ENCODE measurements at regions not wholly inside any gene's neighbourhood (a gene's known extent, or its start where the extent isn't known, plus 50 kb on each side); places are given as distances from the start of the nearest gene placed in this dataset.
"Not testable (repeated sequence)": the region's sequence is repeated elsewhere in the genome, so short reads cannot be mapped to it uniquely, and the experiment has no call there.

DNA sequence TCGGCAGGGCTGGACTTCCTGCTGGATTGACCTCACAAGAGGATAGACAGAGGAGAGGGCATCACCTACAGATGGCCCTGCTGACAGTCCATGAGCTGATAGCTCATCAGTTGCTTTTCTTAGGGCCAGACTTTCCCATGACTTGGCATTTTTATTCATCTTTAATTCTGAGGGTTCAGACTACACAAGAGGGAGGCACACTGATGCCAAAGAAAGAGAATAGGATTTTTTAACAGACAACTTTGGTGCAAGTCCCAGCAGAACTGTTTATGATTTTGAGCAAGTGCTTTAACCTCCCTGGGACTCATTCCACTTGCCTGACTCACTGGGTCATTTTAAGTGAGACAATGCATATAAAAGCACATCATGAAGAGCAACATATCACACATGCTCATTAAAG, 299.2 kb downstream of the INSIG2 start:
- DNase-seq (ENCODE audit: low spot score) = no peak

DNA sequence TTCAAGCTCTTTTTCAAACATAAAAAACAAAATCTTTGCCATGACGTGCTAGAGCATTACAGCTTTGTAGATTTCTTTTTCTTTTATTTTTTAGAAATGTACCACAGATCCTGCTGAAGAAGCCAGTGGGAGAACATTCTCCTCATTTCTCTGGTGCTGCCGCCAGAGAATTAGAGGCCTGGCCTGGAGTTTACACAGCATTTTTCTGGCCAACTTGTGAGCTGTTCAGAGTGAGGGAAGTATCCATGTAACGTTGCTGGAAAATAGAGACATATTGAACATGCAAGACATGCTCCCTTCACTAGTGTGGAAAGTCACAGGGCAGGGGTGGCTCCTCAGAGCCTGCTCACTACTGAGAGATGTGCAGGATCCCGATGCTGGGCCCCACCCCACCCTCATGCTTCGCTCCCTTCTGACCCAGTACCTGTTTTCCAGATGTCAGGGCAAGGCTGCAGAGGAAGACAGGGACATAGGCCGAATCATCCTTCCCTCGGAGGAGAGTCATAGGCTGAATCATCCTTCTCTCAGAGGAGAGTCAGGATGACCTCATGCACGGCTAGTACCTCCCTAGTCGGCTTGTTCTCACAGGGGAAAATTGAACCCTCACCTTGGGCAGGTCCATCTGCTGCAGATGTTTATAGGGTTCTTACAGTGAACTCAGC, 298.5 kb downstream of the INSIG2 start:
- peak; percentile 57 for DNase-seq (ENCODE audit: low spot score)

DNA sequence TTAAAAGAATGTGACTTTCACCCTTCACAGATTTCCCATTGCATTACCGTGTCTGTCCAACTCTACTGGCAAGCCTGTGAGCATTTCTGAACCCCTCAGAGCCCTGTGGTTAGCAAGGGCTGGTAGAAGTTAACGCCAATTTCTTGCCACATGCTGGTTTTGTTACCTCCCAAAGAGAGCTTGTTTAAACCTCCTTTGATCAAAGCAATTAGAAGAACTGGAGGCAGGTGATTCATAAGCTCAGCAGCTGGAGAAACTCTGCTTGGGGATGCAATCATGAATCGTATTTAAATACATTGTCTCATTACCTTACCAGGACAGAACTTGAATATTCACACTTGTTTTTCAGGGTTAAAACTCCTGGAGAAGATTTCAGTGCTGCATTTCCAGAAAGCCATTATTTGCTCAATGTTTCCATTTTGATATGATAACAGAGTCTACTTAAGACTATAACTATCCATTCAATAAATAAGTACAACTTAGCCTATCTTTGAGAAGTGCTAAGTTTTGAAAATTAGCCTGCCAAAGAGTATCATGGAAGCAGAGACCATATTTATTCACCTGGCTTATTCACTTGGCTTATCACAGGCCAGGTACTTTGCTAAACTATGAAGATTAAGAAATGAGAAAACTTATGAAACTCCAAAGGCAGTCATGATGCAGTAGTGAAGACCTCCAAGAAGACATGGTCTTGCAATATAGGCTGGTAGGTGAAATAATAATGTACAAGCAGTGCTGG, 292.8 kb downstream of the INSIG2 start:
- DNase-seq (ENCODE audit: low spot score) = no peak

DNA sequence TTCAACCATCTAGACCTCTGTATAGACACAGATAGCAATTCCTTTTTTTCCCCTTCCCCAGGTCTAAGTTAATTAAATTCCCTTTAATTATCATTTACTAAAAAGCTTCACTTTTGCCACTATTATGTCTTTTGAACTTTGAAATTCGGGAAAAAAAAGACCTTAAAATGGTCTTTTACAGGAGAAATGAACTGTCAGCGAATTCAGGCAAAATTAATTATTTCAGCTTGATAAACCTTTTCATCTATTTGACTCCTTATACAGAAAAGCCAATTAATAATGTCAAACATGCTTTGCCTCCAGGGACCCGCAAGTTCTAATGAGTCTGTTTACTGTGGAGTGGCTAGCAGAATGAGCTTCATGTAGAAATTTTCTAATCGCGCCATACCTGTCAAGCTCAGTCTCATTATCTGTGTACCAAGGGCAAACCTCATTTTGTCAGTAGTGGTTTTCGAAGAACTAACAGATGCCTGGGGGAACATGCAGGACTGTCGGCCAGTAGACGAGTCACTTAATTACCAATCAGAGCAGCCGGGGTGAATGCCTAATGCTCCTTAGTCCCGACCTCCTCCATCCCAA, 287.7 kb downstream of the INSIG2 start:
- no peak for DNase-seq (ENCODE audit: low spot score)

DNA sequence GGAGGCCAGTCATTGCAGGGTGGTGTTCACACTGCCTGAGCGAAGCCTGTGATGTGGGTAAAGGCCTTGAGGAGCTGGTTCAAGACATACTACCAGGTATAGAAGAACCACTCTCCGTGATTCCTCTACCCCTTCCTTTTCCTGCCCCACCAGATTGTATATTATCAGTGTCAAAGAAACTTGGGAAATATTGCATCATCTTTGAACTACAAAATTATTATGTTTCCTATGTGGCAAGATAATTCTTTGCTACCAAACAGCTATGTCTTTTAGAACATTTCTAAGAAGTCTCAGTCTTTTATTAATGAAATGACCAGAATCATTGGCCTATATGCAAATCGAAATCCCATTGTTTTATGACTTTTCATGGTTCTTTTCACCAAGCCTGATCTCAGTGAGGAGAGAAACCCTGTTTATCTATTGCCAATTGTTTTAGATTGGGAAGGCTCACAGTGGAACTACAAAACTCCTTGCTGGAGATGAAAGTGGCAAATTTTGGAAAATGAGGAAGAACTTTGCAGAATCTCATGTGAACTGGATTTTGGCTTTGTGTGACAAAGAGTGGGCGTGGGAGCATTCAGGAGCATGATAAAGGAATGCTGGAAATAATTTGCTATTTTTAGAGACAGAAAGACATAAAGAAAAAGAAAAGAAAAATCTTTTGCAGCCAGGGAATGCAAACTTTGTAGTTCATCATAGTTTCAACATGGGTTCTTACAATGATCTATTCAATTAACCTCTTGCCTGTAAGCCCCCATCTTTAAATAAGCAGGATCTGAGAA, 286.9 kb downstream of the INSIG2 start:
- no peak for DNase-seq (ENCODE audit: low spot score)

DNA sequence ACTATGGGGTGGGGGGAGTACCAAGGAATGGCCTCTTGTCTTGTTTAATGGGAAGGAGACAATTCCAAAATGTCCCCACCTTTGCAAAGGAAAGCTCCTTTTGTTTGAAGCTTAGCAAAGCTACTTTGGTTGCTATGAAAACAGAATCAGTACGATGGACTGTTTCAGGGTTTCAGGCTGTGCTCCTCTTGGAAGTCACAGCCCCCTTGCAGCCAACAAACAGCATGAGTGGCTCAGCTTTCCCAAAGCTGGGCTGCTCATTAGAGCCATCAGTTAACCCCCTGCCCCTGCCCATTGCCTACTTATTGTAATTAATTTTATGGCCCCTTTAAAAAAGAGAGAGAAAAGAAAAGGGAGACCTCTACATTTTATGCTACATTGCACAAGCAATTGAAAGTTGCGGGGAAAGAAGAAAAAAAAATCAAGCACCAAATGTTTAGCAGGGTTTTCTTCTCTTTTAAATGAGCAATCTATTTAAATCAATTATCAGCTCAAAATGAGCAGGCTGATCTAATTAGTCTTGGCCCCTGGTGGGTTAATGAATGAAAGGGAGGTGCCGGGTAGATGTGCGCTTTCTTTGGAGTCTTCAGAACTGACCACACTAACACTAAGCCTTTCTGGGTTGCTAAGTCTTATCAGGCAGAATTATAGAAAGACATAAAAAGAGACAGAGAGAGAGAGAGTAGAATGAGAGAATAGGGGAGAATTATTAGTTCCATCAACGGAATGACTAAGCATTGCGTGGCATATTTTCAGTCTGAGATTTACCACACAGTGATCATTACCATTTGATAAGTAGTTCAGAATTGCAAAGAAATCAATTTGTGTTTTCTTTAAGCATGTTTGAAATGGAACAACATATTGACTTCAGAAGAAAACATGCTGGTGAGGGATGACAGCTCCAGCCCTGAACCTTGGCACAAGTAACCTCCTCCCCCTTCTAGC, 284.9 kb downstream of the INSIG2 start:
- no peak for DNase-seq (ENCODE audit: low spot score)

DNA sequence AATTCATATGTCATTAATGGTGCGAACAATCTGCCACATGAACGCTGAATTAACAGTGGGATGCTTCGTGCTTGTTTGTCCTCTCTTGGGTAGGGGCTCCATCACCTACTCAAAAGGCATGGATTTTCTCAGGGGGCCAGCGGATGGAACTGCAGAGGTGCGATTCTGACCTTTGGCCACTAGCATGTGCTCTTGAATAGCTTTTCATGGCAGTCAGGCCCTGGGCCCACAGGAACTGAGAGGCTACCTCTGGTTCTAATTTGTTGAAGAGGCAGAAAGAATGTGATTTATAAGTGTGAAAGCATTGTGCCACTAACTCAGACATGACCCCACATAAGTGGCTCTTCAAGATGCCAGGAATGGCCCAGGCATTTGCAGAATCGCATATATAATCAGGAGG, 283.2 kb downstream of the INSIG2 start:
- peak; percentile 38 for DNase-seq (ENCODE audit: low spot score)

DNA sequence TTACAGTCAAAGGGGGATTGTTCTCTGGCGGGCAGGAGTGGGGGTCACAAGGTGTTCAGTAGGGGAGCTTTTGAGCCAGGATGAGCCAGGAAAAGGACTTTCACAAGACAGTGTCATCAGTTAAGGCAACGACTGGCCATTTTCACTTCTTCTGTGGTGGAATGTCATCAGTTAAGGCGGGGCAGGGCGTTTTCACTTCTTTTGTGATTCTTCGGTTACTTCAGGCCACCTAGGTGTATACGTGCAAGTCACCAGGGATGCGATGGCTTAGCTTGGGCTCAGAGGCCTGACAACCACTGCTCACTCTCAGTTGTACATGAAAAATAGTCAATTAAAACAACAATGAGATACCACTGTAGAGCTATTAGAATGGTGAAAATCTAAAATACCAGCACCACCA, 281.2 kb downstream of the INSIG2 start:
- not testable (repeated sequence) for DNase-seq (ENCODE audit: low spot score)

DNA sequence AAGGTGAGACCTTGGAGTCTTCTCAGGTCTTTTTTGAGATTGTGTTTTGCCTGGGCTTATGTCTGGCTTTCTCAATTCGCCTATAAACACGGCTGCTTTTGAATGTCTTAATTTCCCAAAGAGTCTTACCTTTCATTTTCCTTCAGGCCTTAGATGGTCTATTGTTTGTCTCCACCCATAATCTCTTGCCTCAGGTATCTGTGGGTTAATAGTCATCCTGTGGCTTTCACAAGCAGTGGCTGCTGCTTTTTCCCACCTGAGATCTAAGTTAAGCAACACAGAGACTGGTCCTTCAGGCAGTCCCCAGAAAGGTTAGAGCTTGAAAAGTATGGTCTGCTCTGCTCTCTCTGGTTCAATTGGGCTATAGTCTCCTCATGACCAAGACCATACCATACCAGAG, 275.3 kb downstream of the INSIG2 start:
- no peak for DNase-seq (ENCODE audit: low spot score)

DNA sequence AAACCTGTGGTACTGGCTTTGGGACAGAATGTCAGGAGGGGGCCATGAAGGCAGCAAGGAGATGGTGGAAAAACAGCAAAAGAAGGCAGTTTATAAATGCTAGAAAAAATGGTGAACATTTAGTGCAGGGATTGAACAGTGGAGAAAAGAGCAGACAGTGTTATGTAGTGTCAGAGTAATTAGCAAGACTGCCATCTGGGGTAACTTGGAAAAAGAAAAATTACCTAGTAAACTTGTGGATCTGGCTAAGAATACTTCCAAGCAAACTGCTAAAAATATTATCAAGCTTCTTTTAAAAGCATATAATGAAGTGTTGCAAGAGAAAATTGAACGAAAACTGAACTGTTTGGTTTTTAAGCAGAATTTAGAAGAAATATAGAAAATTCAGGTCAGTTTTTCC, 267.8 kb downstream of the INSIG2 start:
- no peak for DNase-seq (ENCODE audit: low spot score)

DNA sequence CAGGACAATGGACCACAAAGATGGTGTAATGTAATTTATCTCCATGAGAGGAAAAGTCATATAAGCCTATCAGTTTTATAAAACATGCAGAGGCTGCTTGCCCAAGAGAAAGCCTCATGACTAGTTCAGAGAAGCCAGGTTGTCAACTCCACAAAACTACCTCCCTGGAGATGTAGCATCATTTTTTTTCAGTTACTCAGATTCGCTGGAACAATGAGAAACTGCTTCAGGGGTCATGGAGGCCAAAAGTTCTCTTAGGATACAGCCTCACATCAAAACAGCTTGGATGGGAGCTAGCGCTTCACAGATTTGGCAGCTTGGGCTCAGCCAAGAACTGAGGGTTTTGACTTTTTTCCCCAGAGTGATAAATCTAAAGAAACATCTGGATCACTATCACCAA, 263.5 kb downstream of the INSIG2 start:
- no peak for DNase-seq (ENCODE audit: low spot score)

DNA sequence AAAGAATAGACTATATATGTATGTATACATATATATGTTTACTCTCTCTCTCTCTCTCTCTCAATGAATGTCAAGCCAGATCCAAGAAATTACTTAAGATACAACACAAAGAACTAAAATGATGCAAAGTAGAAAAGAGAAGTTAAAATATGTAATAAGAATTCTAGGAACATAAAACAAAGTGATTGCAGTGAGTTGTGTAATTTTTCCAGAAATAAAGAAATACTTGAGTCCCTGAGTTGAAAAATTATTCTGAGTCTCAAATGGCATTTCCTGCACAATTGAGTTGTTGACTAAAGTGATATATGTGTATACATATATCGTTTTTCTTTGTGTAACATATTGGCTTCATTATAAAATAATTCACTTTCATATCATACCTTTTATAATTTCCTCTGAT, 262.4 kb downstream of the INSIG2 start:
- DNase-seq (ENCODE audit: low spot score) = no peak

DNA sequence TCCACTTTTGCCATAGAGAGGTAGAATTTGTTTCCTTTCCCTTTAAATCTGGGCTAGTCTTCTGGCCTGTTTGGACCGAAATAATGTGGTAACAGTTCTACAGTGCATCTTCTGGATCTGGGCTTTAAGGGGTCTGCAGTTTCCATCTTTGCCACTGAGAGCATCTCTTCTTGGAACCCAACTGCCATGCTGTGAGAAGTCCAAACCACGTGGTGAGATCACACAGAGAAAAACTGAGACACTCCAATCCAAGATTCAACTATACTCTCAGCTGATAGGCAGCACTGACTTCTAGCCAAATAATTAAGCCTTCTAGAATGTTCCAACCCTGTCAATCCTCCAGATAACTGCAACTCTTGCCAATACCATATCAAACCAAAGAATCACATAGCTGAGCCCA, 261.1 kb downstream of the INSIG2 start:
- no peak for DNase-seq (ENCODE audit: low spot score)

DNA sequence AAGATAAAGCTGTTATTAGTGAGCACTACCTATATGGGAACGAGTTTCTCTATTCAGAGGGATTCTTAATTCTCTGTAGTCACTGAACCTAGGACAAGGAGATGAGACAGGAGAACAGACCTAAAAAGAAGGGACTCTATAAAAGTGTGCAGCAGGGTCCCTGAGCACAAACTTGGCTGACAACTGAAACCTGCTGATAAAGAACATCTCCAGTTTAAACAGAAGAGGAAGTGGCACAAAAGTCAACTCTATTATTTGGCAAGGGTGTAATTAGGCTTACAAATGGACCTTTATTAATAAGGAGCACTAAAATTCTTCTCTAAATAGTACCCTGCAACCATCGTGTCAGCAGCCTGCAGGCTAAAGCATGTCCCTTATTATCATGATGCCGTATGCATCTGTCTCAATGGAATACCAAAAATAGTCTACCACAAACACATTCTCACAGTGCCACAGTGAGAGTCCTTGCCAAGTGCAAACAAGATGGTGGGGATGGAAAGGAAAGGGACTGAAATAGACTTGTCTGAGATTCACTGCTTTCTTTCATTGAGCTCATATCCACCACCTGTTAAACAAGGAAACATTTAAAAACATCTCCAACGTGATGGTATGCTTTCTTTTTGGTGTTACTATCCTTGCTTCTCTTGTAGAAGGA, 260.2 kb downstream of the INSIG2 start:
- DNase-seq (ENCODE audit: low spot score) = no peak

DNA sequence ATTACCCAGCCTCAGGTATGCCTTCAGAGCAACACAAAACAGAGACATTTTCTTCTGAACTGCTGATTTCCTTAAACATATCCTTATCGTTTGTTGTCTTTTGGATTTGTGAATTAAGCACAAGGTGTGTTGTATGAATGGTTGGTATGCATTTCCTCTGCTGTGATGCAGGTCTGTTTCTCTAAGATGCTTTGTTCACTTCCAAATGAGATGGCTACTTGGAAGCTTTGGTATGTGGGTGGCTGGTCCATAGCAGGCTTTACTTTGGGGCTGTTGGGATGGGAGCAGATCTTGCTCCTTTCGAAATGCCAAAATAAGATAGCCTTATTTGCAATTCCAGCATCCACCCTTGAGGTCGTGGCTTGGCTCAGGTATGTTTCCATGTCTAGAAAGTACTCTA, 257.2 kb downstream of the INSIG2 start:
- DNase-seq (ENCODE audit: low spot score) = no peak

DNA sequence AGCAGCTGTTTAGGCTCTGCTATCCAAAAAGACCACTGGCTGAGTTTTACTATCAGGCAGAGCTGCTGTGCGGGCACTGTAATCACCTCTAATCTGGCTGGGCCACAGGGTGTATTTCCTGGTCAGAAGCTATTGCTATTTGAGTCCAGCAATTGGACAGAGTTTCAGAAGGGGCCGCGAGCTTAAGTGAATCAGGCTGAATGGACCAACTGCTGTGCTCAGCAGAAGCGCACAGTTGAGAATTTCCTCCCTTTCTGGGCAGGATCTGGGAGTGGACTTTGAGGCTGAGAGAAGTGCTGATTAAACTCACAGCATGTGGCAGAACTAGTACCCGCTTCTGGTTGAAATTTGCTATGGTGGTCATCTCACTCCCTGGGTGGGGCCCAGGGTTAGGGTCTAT, 251.8 kb downstream of the INSIG2 start:
- DNase-seq (ENCODE audit: low spot score) = no peak

DNA sequence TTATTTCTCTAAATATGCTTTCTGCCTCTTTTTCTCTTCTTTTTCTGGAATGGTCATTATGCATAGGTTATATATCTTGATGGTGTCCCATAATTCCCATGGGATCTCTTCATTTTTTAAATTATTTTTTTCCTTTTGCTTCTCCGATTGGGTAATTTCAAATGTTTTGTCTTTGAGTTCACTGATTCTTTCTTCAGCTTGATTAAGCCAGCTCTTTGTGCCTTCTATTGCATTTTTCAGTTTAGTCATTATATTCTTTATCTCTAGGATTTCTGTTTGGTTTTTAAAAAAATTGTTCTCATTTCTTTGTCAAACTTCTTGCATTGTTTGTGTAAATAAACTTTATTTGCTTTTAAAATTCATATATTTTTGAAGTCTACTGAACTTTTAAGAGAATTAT, 251.1 kb downstream of the INSIG2 start:
- no peak for DNase-seq (ENCODE audit: low spot score)

DNA sequence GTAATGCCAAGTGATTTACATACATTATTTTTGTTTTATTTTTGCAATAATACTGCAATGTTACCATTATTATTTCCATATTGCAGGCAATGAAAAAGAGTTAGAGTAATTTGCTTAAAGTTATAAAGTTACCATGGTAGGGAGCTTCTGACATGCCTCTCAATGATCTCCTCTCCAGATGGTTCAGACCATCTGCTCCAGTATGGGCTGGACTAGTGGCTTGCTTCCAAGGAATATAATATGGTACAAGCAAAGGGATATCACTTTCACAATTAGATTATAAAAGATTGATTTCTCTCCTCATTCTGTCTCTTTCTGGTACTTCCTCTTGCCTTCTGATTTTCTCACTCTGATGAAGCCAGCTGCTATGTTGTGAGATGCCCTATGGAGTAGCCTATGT, 245.4 kb downstream of the INSIG2 start:
- DNase-seq (ENCODE audit: low spot score) = no peak

DNA sequence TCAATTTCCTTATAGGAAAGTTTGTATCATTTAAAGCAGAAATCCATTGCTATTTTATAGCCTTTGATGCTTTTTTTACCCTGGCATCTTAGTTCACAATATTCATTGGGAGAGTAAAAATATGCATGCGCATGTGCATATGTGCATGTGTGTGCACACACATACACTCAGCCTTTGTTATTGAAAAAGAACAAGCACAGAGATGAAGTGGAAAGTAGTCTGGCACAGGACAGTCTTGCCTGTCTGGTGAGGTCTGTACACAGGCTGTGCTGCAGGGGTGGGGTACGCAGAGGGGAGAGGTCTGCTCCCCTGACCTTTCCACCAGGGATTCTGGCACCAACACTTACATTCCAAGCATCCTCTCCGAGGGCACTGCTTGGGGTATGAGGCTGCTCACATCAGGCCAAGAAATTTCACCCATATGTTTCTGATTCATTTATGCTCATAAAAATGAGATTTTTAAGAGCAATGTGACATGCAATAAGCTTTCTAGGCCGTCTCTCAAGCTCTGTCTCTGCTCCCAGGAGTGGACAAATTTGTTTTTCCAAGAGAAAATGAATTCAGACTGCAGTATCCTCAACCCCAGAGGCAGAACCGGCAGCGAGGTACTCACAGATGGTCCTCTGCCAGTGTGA, 237.2 kb downstream of the INSIG2 start:
- no peak for DNase-seq (ENCODE audit: low spot score)

DNA sequence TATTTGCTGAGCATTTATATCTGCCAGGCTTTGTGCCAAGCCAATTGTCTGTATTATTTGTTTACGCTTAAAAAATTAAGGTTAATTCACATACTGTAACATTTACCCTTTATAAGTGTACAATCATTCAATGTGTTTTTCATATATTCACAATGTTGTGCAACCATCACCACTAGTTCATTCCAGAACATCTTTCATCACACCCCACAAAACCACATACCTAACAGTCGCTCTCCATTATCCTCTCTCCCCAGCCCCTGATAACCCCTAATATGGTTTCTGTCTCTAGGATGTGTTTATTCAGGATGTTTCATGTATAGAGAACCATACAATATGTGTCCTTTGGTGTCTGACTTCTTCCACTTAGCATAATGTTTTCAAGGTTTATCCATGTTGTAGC, 234.1 kb downstream of the INSIG2 start:
- DNase-seq (ENCODE audit: low spot score) = no peak

Data from RKO (cell line).